Fibroblast of lung (primary cell): ENCODE measurements at regions not wholly inside any gene's neighbourhood (a gene's known extent, or its start where the extent isn't known, plus 50 kb on each side); places are given as distances from the start of the nearest gene placed in this dataset.

Source experiments
- DNase-seq, 2 donors: peaks; one replicate each; pipeline versions ENCODE4 v3.0.0 to v3.0.0-alpha.2; 2010; ENCODE audit warnings: low read depth in 2 of 2
- H2AFZ ChIP-seq: 2 replicates; pipeline ENCODE4 v1.5.1; 2012; ENCODE audit warnings: low read length, control low read depth, inconsistent platforms
- H3K27ac ChIP-seq: 2 replicates; pipeline ENCODE4 v1.5.1; 2011; ENCODE audit warnings: low read length, control low read depth; ENCODE audit not compliant: insufficient read depth
- H3K27me3 ChIP-seq: 2 replicates; pipeline ENCODE4 v1.5.1; 2011; ENCODE audit warnings: mild to moderate bottlenecking, low read length; ENCODE audit not compliant: control insufficient read depth, insufficient read depth
- H3K36me3 ChIP-seq: 2 replicates; pipeline ENCODE4 v1.5.1; 2011; ENCODE audit warnings: low read length; ENCODE audit not compliant: control insufficient read depth, insufficient read depth
- H3K4me1 ChIP-seq: 2 replicates; pipeline ENCODE4 v1.5.1; 2011; ENCODE audit warnings: low read length; ENCODE audit not compliant: control insufficient read depth, insufficient read depth; ENCODE audit errors: extremely low read depth
- H3K4me2 ChIP-seq: 2 replicates; pipeline ENCODE4 v1.5.1; 2011; ENCODE audit warnings: low read length, control low read depth; ENCODE audit not compliant: insufficient read depth; ENCODE audit errors: extremely low read depth
- H3K4me3 ChIP-seq, 4 experiments: fragments of 200-600 bp in 1 of 4; sonication (generic) in 1 of 4; replicated peaks in 1 of 4; 2 replicates each; pipeline ENCODE4 v1.5.1; 2011 to 2016; ENCODE audit warnings: low read length in 4 of 4, low read depth in 3 of 4, mild to moderate bottlenecking in 3 of 4, control low read depth in 2 of 4, inconsistent platforms in 1 of 4, mixed read lengths in 1 of 4; ENCODE audit not compliant: insufficient read depth in 1 of 4; ENCODE audit errors: control extremely low read depth in 1 of 4
- H3K79me2 ChIP-seq: 2 replicates; pipeline ENCODE4 v1.5.1; 2012; ENCODE audit warnings: mild to moderate bottlenecking, low read length, inconsistent platforms; ENCODE audit not compliant: control insufficient read depth, insufficient read depth
- H3K9ac ChIP-seq: 2 replicates; pipeline ENCODE4 v1.5.1; 2011; ENCODE audit warnings: mild to moderate bottlenecking, low read length, control low read depth; ENCODE audit not compliant: insufficient read depth
- H3K9me3 ChIP-seq: 2 replicates; pipeline ENCODE4 v1.5.1; 2012; ENCODE audit warnings: low read depth, low read length; ENCODE audit not compliant: control insufficient read depth, insufficient read depth
- H4K20me1 ChIP-seq: 2 replicates; pipeline ENCODE4 v1.5.1; 2011; ENCODE audit warnings: low read length; ENCODE audit not compliant: control insufficient read depth, insufficient read depth; ENCODE audit errors: extremely low read depth
- CTCF ChIP-seq, 2 donors: IDR thresholded peaks in 1 of 2; conservative IDR thresholded peaks in 1 of 2; 1 replicate in 1 of 2; 2 replicates in 1 of 2; pipeline ENCODE4 v1.5.1; 2011 to 2012; ENCODE audit warnings: low read length in 2 of 2, control low read depth in 1 of 2, inconsistent platforms in 1 of 2, low read depth in 1 of 2, mild to moderate bottlenecking in 1 of 2
- EZH2 ChIP-seq: IDR thresholded peaks from 2 replicates; pipeline ENCODE4 v1.5.1; 2012; ENCODE audit warnings: low read length, control low read depth, mild to moderate bottlenecking; ENCODE audit errors: missing control alignments

GRCh38 chr3:11089931-11090330, 64.4 kb upstream of the HRH1 start:
- Histone ChIP-seq H3K4me3 (no peak overlapping the region), H3K27me3 (no peaks in the 10 kb centered on the region), H3K79me2 (no peaks in the 10 kb centered on the region), H3K36me3 (no peaks in the 10 kb centered on the region), H3K27ac (no peak overlapping the region), H3K9ac (no peak overlapping the region), H4K20me1 (no peaks in the 10 kb centered on the region), H2AFZ (no peak overlapping the region), H3K9me3 (no peaks in the 10 kb centered on the region), H3K4me1 (peaks cover 2% of the 10 kb centered on the region), H3K4me2 (no peak overlapping the region)
- no peak for TF ChIP-seq CTCF (conservative IDR thresholded peaks at IDR 0.05 in 1 of 2, IDR thresholded peaks at IDR 0.05 in 1 of 2; ENCODE audit: low read depth in 1 of 2, low read length in 2 of 2)
- TF ChIP-seq EZH2, result no peak
- peak in 1 of 2 donors; percentile 69 for DNase-seq

GRCh38 chr3:11090551-11090950, 63.7 kb upstream of the HRH1 start:
- Histone ChIP-seq H3K9me3 (no peaks in the 10 kb centered on the region), H3K36me3 (no peaks in the 10 kb centered on the region), H3K4me3 (no peak overlapping the region), H3K4me2 (no peak overlapping the region), H3K27me3 (no peaks in the 10 kb centered on the region), H3K9ac (no peak overlapping the region), H2AFZ (no peak overlapping the region), H3K79me2 (no peaks in the 10 kb centered on the region), H4K20me1 (no peaks in the 10 kb centered on the region), H3K27ac (no peak overlapping the region), H3K4me1 (peaks cover 2% of the 10 kb centered on the region)
- DNase-seq, result no peak
- TF ChIP-seq EZH2, result no peak
- TF ChIP-seq CTCF (conservative IDR thresholded peaks at IDR 0.05 in 1 of 2, IDR thresholded peaks at IDR 0.05 in 1 of 2; ENCODE audit: low read depth in 1 of 2, low read length in 2 of 2), result no peak

- no peaks in the 10 kb centered on the region for H3K79me2 ChIP-seq
- no peak for TF ChIP-seq EZH2
- TF ChIP-seq CTCF (conservative IDR thresholded peaks at IDR 0.05 in 1 of 2, IDR thresholded peaks at IDR 0.05 in 1 of 2; ENCODE audit: low read depth in 1 of 2, low read length in 2 of 2), result no peak
- H3K36me3 ChIP-seq, result no peaks in the 10 kb centered on the region
- peak overlapping the region; percentile 32 for H2AFZ ChIP-seq
- H3K9ac ChIP-seq, result no peak overlapping the region
- no peaks in the 10 kb centered on the region for H4K20me1 ChIP-seq
- H3K27me3 ChIP-seq, result no peaks in the 10 kb centered on the region
- DNase-seq, result peak; percentile 29 to 34
- peak overlapping the region; percentile 52 for H3K4me2 ChIP-seq
- H3K9me3 ChIP-seq, result no peaks in the 10 kb centered on the region
- no peak overlapping the region for H3K4me3 ChIP-seq
- no peaks in the 10 kb centered on the region for H3K4me1 ChIP-seq
- no peak overlapping the region for H3K27ac ChIP-seq
These were observed 63.2 kb upstream of the HRH1 start for GRCh38 chr3:11091088-11091590.
